ENCODE measurements at regions not wholly inside any gene's neighbourhood (a gene's known extent, or its start where the extent isn't known, plus 50 kb on each side); places are given as distances from the start of the nearest gene placed in this dataset.

- TF ChIP-seq CTCF (conservative IDR thresholded peaks at IDR 0.05; ENCODE audit: low read depth, low read length) (no peak), EZH2phosphoT487 (IDR thresholded peaks at IDR 0.05; ENCODE audit: borderline replicate concordance, low read length) (no peak)
Observed at GRCh38 chr5:54828151-54828550, 157.2 kb downstream of the ESM1 start.
